Loucy (cell line): ENCODE measurements at regions not wholly inside any gene's neighbourhood (a gene's known extent, or its start where the extent isn't known, plus 50 kb on each side); places are given as distances from the start of the nearest gene placed in this dataset.
"Not testable (repeated sequence)": the region's sequence is repeated elsewhere in the genome, so short reads cannot be mapped to it uniquely, and the experiment has no call there.

Source experiments
- H2AFZ ChIP-seq: fragments of 200-600 bp; sonication (generic); 2 replicates; pipeline ENCODE4 v1.6.0; 2016; ENCODE audit warnings: antibody characterized with exemption, mild to moderate bottlenecking, low read length, moderate library complexity
- H3F3A ChIP-seq: fragments of 200-600 bp; 2 replicates; pipeline ENCODE4 v1.6.0; 2016; ENCODE audit warnings: antibody characterized with exemption, low read depth, mild to moderate bottlenecking
- H3K27me3 ChIP-seq: fragments of 200-600 bp; sonication (generic); 2 replicates; pipeline ENCODE4 v1.6.1; 2014; ENCODE audit warnings: low read length, mild to moderate bottlenecking; ENCODE audit not compliant: insufficient read depth, poor library complexity, severe bottlenecking
- H3K36me3 ChIP-seq: fragments of 200-600 bp; sonication (generic); 2 replicates; pipeline ENCODE4 v1.6.1; 2016; ENCODE audit warnings: low read length; ENCODE audit not compliant: insufficient read depth
- H3K4me1 ChIP-seq: fragments of 200-600 bp; sonication (generic); 2 replicates; pipeline ENCODE4 v1.5.1; 2014; ENCODE audit warnings: low read length, mild to moderate bottlenecking; ENCODE audit not compliant: insufficient read depth, poor library complexity, severe bottlenecking
- H3K4me2 ChIP-seq: fragments of 200-600 bp; sonication (generic); 2 replicates; pipeline ENCODE4 v1.6.0; 2014; ENCODE audit warnings: antibody characterized with exemption, low read length, low read depth, mild to moderate bottlenecking; ENCODE audit not compliant: poor library complexity, severe bottlenecking
- H3K4me3 ChIP-seq: fragments of 200-600 bp; sonication (generic); 2 replicates; pipeline ENCODE4 v1.5.1; 2014; ENCODE audit warnings: low read length, mild to moderate bottlenecking, mixed read lengths; ENCODE audit not compliant: poor library complexity, severe bottlenecking
- H3K79me2 ChIP-seq: fragments of 200-600 bp; sonication (generic); 2 replicates; pipeline ENCODE4 v1.6.1; 2014; ENCODE audit warnings: low read length; ENCODE audit not compliant: insufficient read depth
- H3K9ac ChIP-seq: fragments of 200-600 bp; sonication (generic); 2 replicates; pipeline ENCODE4 v1.6.0; 2014; ENCODE audit warnings: mild to moderate bottlenecking, low read depth, low read length, moderate library complexity; ENCODE audit not compliant: poor library complexity, severe bottlenecking
- H3K9me2 ChIP-seq: fragments of 200-600 bp; sonication (generic); replicated peaks from 2 replicates; pipeline ENCODE4 v1.6.1; 2016; ENCODE audit warnings: low read depth, low read length, mixed read lengths
- H3K9me3 ChIP-seq: fragments of 200-600 bp; sonication (generic); 2 replicates; pipeline ENCODE4 v1.6.1; 2014; ENCODE audit warnings: mild to moderate bottlenecking, antibody characterized with exemption, low read length, low read depth; ENCODE audit not compliant: insufficient read depth
- H4K20me1 ChIP-seq: fragments of 200-600 bp; sonication (generic); 2 replicates; pipeline ENCODE4 v1.6.0; 2014; ENCODE audit warnings: antibody characterized with exemption, low read length, mild to moderate bottlenecking; ENCODE audit not compliant: insufficient read depth, poor library complexity, severe bottlenecking
- EZH2phosphoT487 ChIP-seq: fragments of 200-600 bp; IDR thresholded peaks from 2 replicates; pipeline ENCODE4 v1.6.1; 2018; ENCODE audit warnings: antibody characterized with exemption, mild to moderate bottlenecking, moderate library complexity, borderline replicate concordance
- TF ChIP-seq, protein P1 (sequence below): fragments of 200-600 bp; sonication (generic); conservative IDR thresholded peaks from 2 replicates; pipeline ENCODE4 v1.5.1; 2014; ENCODE audit warnings: mild to moderate bottlenecking, antibody characterized with exemption, low read length

DNA sequence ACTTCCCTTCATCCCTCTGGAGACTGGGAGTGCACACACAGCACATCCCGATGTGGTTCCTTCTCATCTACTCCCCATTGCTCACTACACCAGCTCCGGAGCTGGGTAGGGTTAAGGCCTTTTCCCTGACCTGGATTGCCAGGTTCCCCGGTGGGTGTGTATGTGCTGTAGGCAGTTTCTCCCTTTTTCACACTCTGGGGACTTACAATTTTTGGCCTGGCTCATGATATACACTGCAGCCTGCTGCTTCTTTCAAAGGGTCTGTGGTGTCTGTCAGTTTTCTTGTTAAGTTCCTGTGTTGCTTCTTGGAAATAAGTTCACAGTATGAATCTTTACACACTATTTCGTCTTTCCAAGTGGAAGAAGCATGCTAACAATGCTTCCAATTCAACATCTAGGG is 405.5 kb downstream of the UTRN start:
- Histone ChIP-seq H3K27me3 (no peaks in the 10 kb centered on the region), H3K9ac (no peak overlapping the region), H3K9me3 (peaks cover 12% of the 10 kb centered on the region), H3K4me3 (no peak overlapping the region), H3K36me3 (peaks cover 16% of the 10 kb centered on the region), H3K9me2 (no peaks in the 10 kb centered on the region), H3K4me1 (no peaks in the 10 kb centered on the region), H4K20me1 (no peaks in the 10 kb centered on the region), H3K79me2 (peaks cover 4% of the 10 kb centered on the region; the same call in 1 of the 2 replicates), H3F3A (no peaks in the 10 kb centered on the region), H2AFZ (no peak overlapping the region), H3K4me2 (no peak overlapping the region)
- no peak for TF ChIP-seq EZH2phosphoT487

DNA sequence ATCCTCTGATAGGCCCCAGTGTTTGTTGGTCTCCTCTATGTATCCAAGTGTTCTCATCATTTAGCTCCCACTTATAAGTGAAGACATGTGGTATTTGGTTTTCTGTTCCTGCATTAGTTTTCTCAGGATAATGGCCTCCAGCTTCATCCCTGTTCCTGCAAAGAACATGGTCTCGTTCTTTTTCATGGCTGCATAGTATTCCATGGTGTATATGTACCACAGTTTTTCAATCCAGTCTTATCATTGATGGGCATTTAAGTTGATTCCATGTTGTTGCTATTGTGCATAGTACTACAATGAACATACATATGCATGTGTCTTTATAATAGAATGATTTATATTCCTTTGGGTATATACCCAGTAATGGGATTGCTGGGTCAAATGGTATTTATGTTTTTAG is 406.9 kb downstream of the UTRN start:
- Histone ChIP-seq H3K36me3 (peaks cover 16% of the 10 kb centered on the region), H3K9me3 (peaks cover 12% of the 10 kb centered on the region)
- not testable (repeated sequence) for H3K9ac ChIP-seq, H3K9me2 ChIP-seq, H3K4me3 ChIP-seq, H4K20me1 ChIP-seq, H3K4me2 ChIP-seq, H3K4me1 ChIP-seq, H3K27me3 ChIP-seq, H3K79me2 ChIP-seq, H2AFZ ChIP-seq, H3F3A ChIP-seq

DNA sequence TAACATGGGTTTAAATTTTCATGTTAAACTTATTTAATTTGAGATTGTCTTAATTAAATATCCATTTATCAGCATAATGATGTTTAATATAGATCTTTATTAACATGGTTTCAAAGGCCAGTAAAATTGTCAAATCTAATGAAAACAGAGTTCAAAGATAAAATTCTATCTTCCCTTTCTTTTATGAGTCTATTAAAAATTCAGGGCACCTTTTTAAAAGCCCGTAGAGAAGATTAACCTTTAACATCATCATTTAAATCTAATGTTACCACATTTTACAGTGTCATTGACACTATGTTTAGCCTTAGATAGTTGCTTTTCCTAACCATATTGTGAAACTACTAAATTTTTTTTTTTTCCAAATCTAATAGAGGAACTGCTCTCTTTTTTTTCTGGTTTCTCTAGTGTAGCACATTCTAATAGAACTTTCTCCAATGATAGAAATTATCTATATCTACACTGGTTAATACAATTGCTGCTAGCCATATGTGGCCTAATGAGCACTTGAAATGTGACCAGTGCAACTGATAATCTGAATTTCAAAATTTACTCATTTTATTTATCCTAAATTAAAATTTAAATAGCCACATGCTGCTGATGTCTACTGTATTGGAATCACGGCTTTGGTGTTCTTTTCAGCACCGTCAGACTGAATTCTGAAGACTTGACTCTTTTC is 410.9 kb downstream of the UTRN start:
- Histone ChIP-seq H3K4me2 (no peak overlapping the region), H3K9ac (no peak overlapping the region)

GRCh38 chr6:144696610-144697368 is 411.7 kb downstream of the UTRN start:
- Histone ChIP-seq H3K4me3 (no peak overlapping the region), H3K9me2 (no peaks in the 10 kb centered on the region), H4K20me1 (no peaks in the 10 kb centered on the region), H3K9me3 (peaks cover 6% of the 10 kb centered on the region; the same call in 1 of the 2 replicates), H3K9ac (no peak overlapping the region), H3K27me3 (no peaks in the 10 kb centered on the region), H3K4me1 (no peaks in the 10 kb centered on the region), H2AFZ (no peak overlapping the region), H3K79me2 (peaks cover 4% of the 10 kb centered on the region; the same call in 1 of the 2 replicates), H3K4me2 (no peak overlapping the region), H3K36me3 (peaks cover 6% of the 10 kb centered on the region; the same call in 1 of the 2 replicates), H3F3A (no peaks in the 10 kb centered on the region)
- TF ChIP-seq, protein P1, sequence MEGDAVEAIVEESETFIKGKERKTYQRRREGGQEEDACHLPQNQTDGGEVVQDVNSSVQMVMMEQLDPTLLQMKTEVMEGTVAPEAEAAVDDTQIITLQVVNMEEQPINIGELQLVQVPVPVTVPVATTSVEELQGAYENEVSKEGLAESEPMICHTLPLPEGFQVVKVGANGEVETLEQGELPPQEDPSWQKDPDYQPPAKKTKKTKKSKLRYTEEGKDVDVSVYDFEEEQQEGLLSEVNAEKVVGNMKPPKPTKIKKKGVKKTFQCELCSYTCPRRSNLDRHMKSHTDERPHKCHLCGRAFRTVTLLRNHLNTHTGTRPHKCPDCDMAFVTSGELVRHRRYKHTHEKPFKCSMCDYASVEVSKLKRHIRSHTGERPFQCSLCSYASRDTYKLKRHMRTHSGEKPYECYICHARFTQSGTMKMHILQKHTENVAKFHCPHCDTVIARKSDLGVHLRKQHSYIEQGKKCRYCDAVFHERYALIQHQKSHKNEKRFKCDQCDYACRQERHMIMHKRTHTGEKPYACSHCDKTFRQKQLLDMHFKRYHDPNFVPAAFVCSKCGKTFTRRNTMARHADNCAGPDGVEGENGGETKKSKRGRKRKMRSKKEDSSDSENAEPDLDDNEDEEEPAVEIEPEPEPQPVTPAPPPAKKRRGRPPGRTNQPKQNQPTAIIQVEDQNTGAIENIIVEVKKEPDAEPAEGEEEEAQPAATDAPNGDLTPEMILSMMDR = no peak
- no peak for TF ChIP-seq EZH2phosphoT487

More for the DNA sequence above, 410.9 kb downstream of the UTRN start:
- Histone ChIP-seq H2AFZ (no peak overlapping the region), H3K4me3 (no peak overlapping the region), H3K27me3 (no peaks in the 10 kb centered on the region), H3K79me2 (peaks cover 4% of the 10 kb centered on the region; the same call in 1 of the 2 replicates), H3K9me2 (no peaks in the 10 kb centered on the region), H3K9me3 (peaks cover 6% of the 10 kb centered on the region; the same call in 1 of the 2 replicates), H3K36me3 (peaks cover under 1% of the 10 kb centered on the region; the same call in 1 of the 2 replicates), H4K20me1 (no peaks in the 10 kb centered on the region), H3F3A (no peaks in the 10 kb centered on the region), H3K4me1 (no peaks in the 10 kb centered on the region)
- TF ChIP-seq, protein P1 = no peak
- no peak for TF ChIP-seq EZH2phosphoT487
